MM.1S (cell line): ENCODE measurements at regions not wholly inside any gene's neighbourhood (a gene's known extent, or its start where the extent isn't known, plus 50 kb on each side); places are given as distances from the start of the nearest gene placed in this dataset.

Experiments used
- EZH2 ChIP-seq: fragments of 300-600 bp; sonication (generic); optimal IDR thresholded peaks from 2 replicates; pipeline ENCODE3; 2017; ENCODE audit warnings: low read depth, mild to moderate bottlenecking, antibody characterized with exemption, low read length, mixed read lengths
- EZH2phosphoT487 ChIP-seq: fragments of 300-600 bp; sonication (generic); IDR thresholded peaks from 2 replicates; pipeline ENCODE4 v1.6.1; 2018; ENCODE audit warnings: antibody characterized with exemption, low read length
- TF ChIP-seq, protein P1 (sequence below): fragments of 300-600 bp; sonication (generic); IDR thresholded peaks from 2 replicates; pipeline ENCODE4 v1.5.1; 2016; ENCODE audit warnings: antibody characterized with exemption, low read length, mixed read lengths

- TF ChIP-seq, protein P1, sequence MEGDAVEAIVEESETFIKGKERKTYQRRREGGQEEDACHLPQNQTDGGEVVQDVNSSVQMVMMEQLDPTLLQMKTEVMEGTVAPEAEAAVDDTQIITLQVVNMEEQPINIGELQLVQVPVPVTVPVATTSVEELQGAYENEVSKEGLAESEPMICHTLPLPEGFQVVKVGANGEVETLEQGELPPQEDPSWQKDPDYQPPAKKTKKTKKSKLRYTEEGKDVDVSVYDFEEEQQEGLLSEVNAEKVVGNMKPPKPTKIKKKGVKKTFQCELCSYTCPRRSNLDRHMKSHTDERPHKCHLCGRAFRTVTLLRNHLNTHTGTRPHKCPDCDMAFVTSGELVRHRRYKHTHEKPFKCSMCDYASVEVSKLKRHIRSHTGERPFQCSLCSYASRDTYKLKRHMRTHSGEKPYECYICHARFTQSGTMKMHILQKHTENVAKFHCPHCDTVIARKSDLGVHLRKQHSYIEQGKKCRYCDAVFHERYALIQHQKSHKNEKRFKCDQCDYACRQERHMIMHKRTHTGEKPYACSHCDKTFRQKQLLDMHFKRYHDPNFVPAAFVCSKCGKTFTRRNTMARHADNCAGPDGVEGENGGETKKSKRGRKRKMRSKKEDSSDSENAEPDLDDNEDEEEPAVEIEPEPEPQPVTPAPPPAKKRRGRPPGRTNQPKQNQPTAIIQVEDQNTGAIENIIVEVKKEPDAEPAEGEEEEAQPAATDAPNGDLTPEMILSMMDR = no peak
- TF ChIP-seq EZH2phosphoT487 (no peak), EZH2 (no peak)
Observed at GRCh38 chr6:54655162-54655561, 191.4 kb upstream of the FAM83B start.
